KMS-11 (cell line): ENCODE measurements at regions not wholly inside any gene's neighbourhood (a gene's known extent, or its start where the extent isn't known, plus 50 kb on each side); places are given as distances from the start of the nearest gene placed in this dataset.

ENCODE experiments used
- H2AFZ ChIP-seq: fragments of 200-600 bp; sonication (generic); 2 replicates; pipeline ENCODE4 v1.6.1; 2016; ENCODE audit warnings: antibody characterized with exemption, mixed run types, low read depth
- H3K27ac ChIP-seq: fragments of 200-600 bp; sonication (generic); 2 replicates; pipeline ENCODE4 v1.6.1; 2016; ENCODE audit warnings: mild to moderate bottlenecking, mixed run types
- H3K27me3 ChIP-seq: fragments of 200-600 bp; sonication (generic); 2 replicates; pipeline ENCODE4 v1.6.1; 2017; ENCODE audit warnings: mild to moderate bottlenecking, low read depth, mixed run types, moderate library complexity; ENCODE audit not compliant: insufficient read depth
- H3K36me3 ChIP-seq: fragments of 200-600 bp; sonication (generic); 2 replicates; pipeline ENCODE4 v1.6.1; 2017; ENCODE audit warnings: mild to moderate bottlenecking, mixed run types; ENCODE audit not compliant: insufficient read depth
- H3K4me1 ChIP-seq: fragments of 200-600 bp; sonication (generic); 2 replicates; pipeline ENCODE4 v1.6.1; 2016; ENCODE audit warnings: mild to moderate bottlenecking, low read depth, mixed run types; ENCODE audit not compliant: poor library complexity, severe bottlenecking
- H3K4me2 ChIP-seq: fragments of 200-600 bp; sonication (generic); 2 replicates; pipeline ENCODE4 v1.7.0; 2016; ENCODE audit warnings: mild to moderate bottlenecking, mixed run types
- H3K4me3 ChIP-seq: fragments of 200-600 bp; sonication (generic); IDR thresholded peaks from 2 replicates; pipeline ENCODE4 v1.6.1; 2017; ENCODE audit warnings: low read depth, low read length, mixed read lengths; ENCODE audit not compliant: insufficient read depth
- H3K79me2 ChIP-seq: fragments of 200-600 bp; sonication (generic); 2 replicates; pipeline ENCODE4 v1.6.1; 2016; ENCODE audit warnings: low read depth, mixed run types; ENCODE audit not compliant: insufficient read depth
- H3K9ac ChIP-seq: fragments of 200-600 bp; sonication (generic); 2 replicates; pipeline ENCODE4 v1.6.1; 2016; ENCODE audit warnings: mild to moderate bottlenecking, mixed run types
- H4K20me1 ChIP-seq: fragments of 200-600 bp; sonication (generic); 2 replicates; pipeline ENCODE4 v1.6.1; 2016; ENCODE audit warnings: mild to moderate bottlenecking, mixed run types; ENCODE audit not compliant: insufficient read depth
- CTCF ChIP-seq: fragments of 200-600 bp; sonication (generic); conservative IDR thresholded peaks from 2 replicates; pipeline ENCODE4 v1.6.1; 2017; ENCODE audit warnings: low read depth, mild to moderate bottlenecking, antibody characterized with exemption, low read length, moderate library complexity, mixed read lengths

GRCh38 chr3:178090899-178091298, 445.3 kb upstream of the KCNMB2 start:
- Histone ChIP-seq H3K4me2 (no peak overlapping the region), H3K4me1 (peaks cover 7% of the 10 kb centered on the region), H4K20me1 (no peaks in the 10 kb centered on the region), H3K9ac (no peak overlapping the region), H3K36me3 (no peaks in the 10 kb centered on the region), H3K27me3 (no peaks in the 10 kb centered on the region), H3K4me3 (no peak overlapping the region), H3K27ac (no peak overlapping the region), H3K79me2 (no peaks in the 10 kb centered on the region), H2AFZ (no peak overlapping the region)
- no peak for TF ChIP-seq CTCF

- Histone ChIP-seq H3K27me3 (no peaks in the 10 kb centered on the region), H3K79me2 (no peaks in the 10 kb centered on the region), H3K36me3 (no peaks in the 10 kb centered on the region), H3K4me2 (no peak overlapping the region), H3K9ac (no peak overlapping the region), H3K4me3 (no peak overlapping the region), H3K27ac (no peak overlapping the region), H2AFZ (no peak overlapping the region), H4K20me1 (no peaks in the 10 kb centered on the region), H3K4me1 (no peaks in the 10 kb centered on the region)
- no peak for TF ChIP-seq CTCF
Measured at GRCh38 chr3:178095522-178095921, 440.7 kb upstream of the KCNMB2 start.

GRCh38 chr3:178096955-178097354, 439.3 kb upstream of the KCNMB2 start:
- Histone ChIP-seq H2AFZ (no peak overlapping the region), H3K27me3 (no peaks in the 10 kb centered on the region), H3K79me2 (no peaks in the 10 kb centered on the region), H3K27ac (no peak overlapping the region), H3K4me3 (no peak overlapping the region), H4K20me1 (no peaks in the 10 kb centered on the region), H3K9ac (no peak overlapping the region), H3K4me2 (no peak overlapping the region), H3K36me3 (no peaks in the 10 kb centered on the region), H3K4me1 (no peaks in the 10 kb centered on the region)
- no peak for TF ChIP-seq CTCF

- Histone ChIP-seq H3K9ac (no peak overlapping the region), H3K36me3 (no peaks in the 10 kb centered on the region), H4K20me1 (no peaks in the 10 kb centered on the region), H3K4me2 (no peak overlapping the region), H3K4me3 (no peak overlapping the region), H3K4me1 (no peaks in the 10 kb centered on the region), H3K27ac (no peak overlapping the region), H2AFZ (no peak overlapping the region), H3K27me3 (no peaks in the 10 kb centered on the region), H3K79me2 (no peaks in the 10 kb centered on the region)
- no peak for TF ChIP-seq CTCF
Measured at GRCh38 chr3:178097576-178097975, 438.7 kb upstream of the KCNMB2 start.

- Histone ChIP-seq H3K4me3 (no peak overlapping the region), H3K36me3 (no peaks in the 10 kb centered on the region), H3K27me3 (no peaks in the 10 kb centered on the region), H2AFZ (no peak overlapping the region), H3K4me1 (no peaks in the 10 kb centered on the region), H3K79me2 (no peaks in the 10 kb centered on the region), H3K4me2 (no peak overlapping the region), H3K27ac (no peak overlapping the region), H4K20me1 (no peaks in the 10 kb centered on the region), H3K9ac (no peak overlapping the region)
- TF ChIP-seq CTCF, result no peak
Measured at GRCh38 chr3:178099274-178099673, 437.0 kb upstream of the KCNMB2 start.
